ENCODE measurements at regions not wholly inside any gene's neighbourhood (a gene's known extent, or its start where the extent isn't known, plus 50 kb on each side); places are given as distances from the start of the nearest gene placed in this dataset.
"Not testable (repeated sequence)": the region's sequence is repeated elsewhere in the genome, so short reads cannot be mapped to it uniquely, and the experiment has no call there.

GRCh38 chr7:68873616-68874015 lies 724.7 kb upstream of the AUTS2 start:
- no peak overlapping the region for H3K4me3 ChIP-seq (ENCODE audit: low read length)
- DNase-seq (ENCODE audit: low read depth, low spot score): no peak
- H3K27me3 ChIP-seq (ENCODE audit: control insufficient read depth, insufficient read depth, low read length): no peaks in the 10 kb centered on the region
- no peak overlapping the region for H3K27ac ChIP-seq (ENCODE audit: low read length)
- peaks cover 11% of the 10 kb centered on the region for H3K9me3 ChIP-seq (ENCODE audit: control insufficient read depth, insufficient read depth, low read length)
- no peaks in the 10 kb centered on the region for H3K36me3 ChIP-seq (ENCODE audit: control insufficient read depth, insufficient read depth, low read length)
- no CpG with 5 or more reads among the region's 5 CpGs for WGBS (ENCODE audit: insufficient coverage, insufficient read length)
- H3K4me1 ChIP-seq (ENCODE audit: control insufficient read depth, insufficient read depth, low read length): no peaks in the 10 kb centered on the region

- no peak for DNase-seq (ENCODE audit: low read depth, low spot score)
- H3K4me3 ChIP-seq (ENCODE audit: low read length): no peak overlapping the region
- H3K36me3 ChIP-seq (ENCODE audit: control insufficient read depth, insufficient read depth, low read length): no peaks in the 10 kb centered on the region
- H3K27me3 ChIP-seq (ENCODE audit: control insufficient read depth, insufficient read depth, low read length): no peaks in the 10 kb centered on the region
- H3K27ac ChIP-seq (ENCODE audit: low read length): no peak overlapping the region
- peaks cover 5% of the 10 kb centered on the region for H3K9me3 ChIP-seq (ENCODE audit: control insufficient read depth, insufficient read depth, low read length)
- H3K4me1 ChIP-seq (ENCODE audit: control insufficient read depth, insufficient read depth, low read length): no peaks in the 10 kb centered on the region
- no CpG with 5 or more reads among the region's 2 CpGs for WGBS (ENCODE audit: insufficient coverage, insufficient read length)
Measured at GRCh38 chr7:68875857-68876256, 722.4 kb upstream of the AUTS2 start.

- H3K4me1 ChIP-seq (ENCODE audit: control insufficient read depth, insufficient read depth, low read length); H3K27ac ChIP-seq (ENCODE audit: low read length); H3K27me3 ChIP-seq (ENCODE audit: control insufficient read depth, insufficient read depth, low read length); H3K36me3 ChIP-seq (ENCODE audit: control insufficient read depth, insufficient read depth, low read length); H3K9me3 ChIP-seq (ENCODE audit: control insufficient read depth, insufficient read depth, low read length); DNase-seq (ENCODE audit: low read depth, low spot score); H3K4me3 ChIP-seq (ENCODE audit: low read length): not testable (repeated sequence)
- no CpG with 5 or more reads among the region's 1 CpG for WGBS (ENCODE audit: insufficient coverage, insufficient read length)
Measured at GRCh38 chr7:68887116-68887515, 711.2 kb upstream of the AUTS2 start.

- peaks cover 5% of the 10 kb centered on the region for H3K9me3 ChIP-seq (ENCODE audit: control insufficient read depth, insufficient read depth, low read length)
- H3K36me3 ChIP-seq (ENCODE audit: control insufficient read depth, insufficient read depth, low read length): no peaks in the 10 kb centered on the region
- H3K27me3 ChIP-seq (ENCODE audit: control insufficient read depth, insufficient read depth, low read length): no peaks in the 10 kb centered on the region
- DNase-seq (ENCODE audit: low read depth, low spot score): no peak
- H3K27ac ChIP-seq (ENCODE audit: low read length): no peak overlapping the region
- H3K4me3 ChIP-seq (ENCODE audit: low read length): no peak overlapping the region
- no peaks in the 10 kb centered on the region for H3K4me1 ChIP-seq (ENCODE audit: control insufficient read depth, insufficient read depth, low read length)
- no CpG with 5 or more reads among the region's 3 CpGs for WGBS (ENCODE audit: insufficient coverage, insufficient read length)
Measured at GRCh38 chr7:68888971-68889385, 709.3 kb upstream of the AUTS2 start.

- Histone ChIP-seq H3K36me3 (ENCODE audit: control insufficient read depth, insufficient read depth, low read length) (no peaks in the 10 kb centered on the region), H3K4me1 (ENCODE audit: control insufficient read depth, insufficient read depth, low read length) (no peaks in the 10 kb centered on the region), H3K9me3 (ENCODE audit: control insufficient read depth, insufficient read depth, low read length) (peaks cover 3% of the 10 kb centered on the region), H3K27me3 (ENCODE audit: control insufficient read depth, insufficient read depth, low read length) (no peaks in the 10 kb centered on the region), H3K4me3 (ENCODE audit: low read length) (no peak overlapping the region), H3K27ac (ENCODE audit: low read length) (no peak overlapping the region)
- WGBS (ENCODE audit: insufficient coverage, insufficient read length): no CpG with 5 or more reads among the region's 3 CpGs
- DNase-seq (ENCODE audit: low read depth, low spot score): no peak
Measured at GRCh38 chr7:68892236-68892635, 706.0 kb upstream of the AUTS2 start.

GRCh38 chr7:68893411-68893810 lies 704.9 kb upstream of the AUTS2 start:
- no CpG with 5 or more reads among the region's 4 CpGs for WGBS (ENCODE audit: insufficient coverage, insufficient read length)
- Histone ChIP-seq H3K36me3 (ENCODE audit: control insufficient read depth, insufficient read depth, low read length) (no peaks in the 10 kb centered on the region), H3K9me3 (ENCODE audit: control insufficient read depth, insufficient read depth, low read length) (peaks cover 5% of the 10 kb centered on the region), H3K4me1 (ENCODE audit: control insufficient read depth, insufficient read depth, low read length) (no peaks in the 10 kb centered on the region), H3K27ac (ENCODE audit: low read length) (no peak overlapping the region), H3K4me3 (ENCODE audit: low read length) (no peak overlapping the region), H3K27me3 (ENCODE audit: control insufficient read depth, insufficient read depth, low read length) (no peaks in the 10 kb centered on the region)
- no peak for DNase-seq (ENCODE audit: low read depth, low spot score)

GRCh38 chr7:68899156-68899555 lies 699.1 kb upstream of the AUTS2 start:
- H3K4me3 ChIP-seq (ENCODE audit: low read length); H3K36me3 ChIP-seq (ENCODE audit: control insufficient read depth, insufficient read depth, low read length); H3K27me3 ChIP-seq (ENCODE audit: control insufficient read depth, insufficient read depth, low read length); DNase-seq (ENCODE audit: low read depth, low spot score); H3K9me3 ChIP-seq (ENCODE audit: control insufficient read depth, insufficient read depth, low read length); H3K27ac ChIP-seq (ENCODE audit: low read length); H3K4me1 ChIP-seq (ENCODE audit: control insufficient read depth, insufficient read depth, low read length): not testable (repeated sequence)
- WGBS (ENCODE audit: insufficient coverage, insufficient read length): no CpG with 5 or more reads among the region's 6 CpGs

- Histone ChIP-seq H3K27me3 (ENCODE audit: control insufficient read depth, insufficient read depth, low read length) (no peaks in the 10 kb centered on the region), H3K4me1 (ENCODE audit: control insufficient read depth, insufficient read depth, low read length) (no peaks in the 10 kb centered on the region), H3K9me3 (ENCODE audit: control insufficient read depth, insufficient read depth, low read length) (peaks cover 12% of the 10 kb centered on the region), H3K27ac (ENCODE audit: low read length) (no peak overlapping the region), H3K4me3 (ENCODE audit: low read length) (no peak overlapping the region), H3K36me3 (ENCODE audit: control insufficient read depth, insufficient read depth, low read length) (no peaks in the 10 kb centered on the region)
- no CpG with 5 or more reads among the region's 9 CpGs for WGBS (ENCODE audit: insufficient coverage, insufficient read length)
- no peak for DNase-seq (ENCODE audit: low read depth, low spot score)
Measured at GRCh38 chr7:68900096-68900495, 698.2 kb upstream of the AUTS2 start.

- Histone ChIP-seq H3K27ac (ENCODE audit: low read length) (no peak overlapping the region), H3K36me3 (ENCODE audit: control insufficient read depth, insufficient read depth, low read length) (no peaks in the 10 kb centered on the region), H3K9me3 (ENCODE audit: control insufficient read depth, insufficient read depth, low read length) (peaks cover 14% of the 10 kb centered on the region), H3K4me3 (ENCODE audit: low read length) (no peak overlapping the region), H3K4me1 (ENCODE audit: control insufficient read depth, insufficient read depth, low read length) (no peaks in the 10 kb centered on the region), H3K27me3 (ENCODE audit: control insufficient read depth, insufficient read depth, low read length) (no peaks in the 10 kb centered on the region)
- DNase-seq (ENCODE audit: low read depth, low spot score): no peak
- WGBS (ENCODE audit: insufficient coverage, insufficient read length): no CpG with 5 or more reads among the region's 3 CpGs
Measured at GRCh38 chr7:68904630-68905029, 693.6 kb upstream of the AUTS2 start.

GRCh38 chr7:68911754-68912153 lies 686.5 kb upstream of the AUTS2 start:
- Histone ChIP-seq H3K9me3 (ENCODE audit: control insufficient read depth, insufficient read depth, low read length) (peaks cover 4% of the 10 kb centered on the region), H3K27ac (ENCODE audit: low read length) (no peak overlapping the region), H3K4me1 (ENCODE audit: control insufficient read depth, insufficient read depth, low read length) (no peaks in the 10 kb centered on the region), H3K36me3 (ENCODE audit: control insufficient read depth, insufficient read depth, low read length) (no peaks in the 10 kb centered on the region), H3K4me3 (ENCODE audit: low read length) (no peak overlapping the region), H3K27me3 (ENCODE audit: control insufficient read depth, insufficient read depth, low read length) (no peaks in the 10 kb centered on the region)
- no peak for DNase-seq (ENCODE audit: low read depth, low spot score)

GRCh38 chr7:68914006-68914405 lies 684.3 kb upstream of the AUTS2 start:
- no peak overlapping the region for H3K4me3 ChIP-seq (ENCODE audit: low read length)
- no peaks in the 10 kb centered on the region for H3K27me3 ChIP-seq (ENCODE audit: control insufficient read depth, insufficient read depth, low read length)
- no peaks in the 10 kb centered on the region for H3K4me1 ChIP-seq (ENCODE audit: control insufficient read depth, insufficient read depth, low read length)
- no peak for DNase-seq (ENCODE audit: low read depth, low spot score)
- no peaks in the 10 kb centered on the region for H3K36me3 ChIP-seq (ENCODE audit: control insufficient read depth, insufficient read depth, low read length)
- H3K9me3 ChIP-seq (ENCODE audit: control insufficient read depth, insufficient read depth, low read length): peaks cover 4% of the 10 kb centered on the region
- WGBS (ENCODE audit: insufficient coverage, insufficient read length): no CpG with 5 or more reads among the region's 3 CpGs
- H3K27ac ChIP-seq (ENCODE audit: low read length): no peak overlapping the region

All from iPS DF 6.9 (cell line).